ENCODE measurements at regions not wholly inside any gene's neighbourhood (a gene's known extent, or its start where the extent isn't known, plus 50 kb on each side); places are given as distances from the start of the nearest gene placed in this dataset.

GRCh38 chr10:28186461-28186860, 116.4 kb downstream of the MPP7 start:
- TF ChIP-seq CTCF (conservative IDR thresholded peaks at IDR 0.05; ENCODE audit: low read depth): no peak
- CTCF ChIA-PET: no interaction called here
- H3K27ac ChIP-seq: no peak overlapping the region
- DNase-seq (ENCODE audit: low spot score): no peak
- POLR2A ChIA-PET (ENCODE audit: low non-redundant PET): no interaction called here

- no peak for TF ChIP-seq CTCF (conservative IDR thresholded peaks at IDR 0.05; ENCODE audit: low read depth)
- CTCF ChIA-PET: no interaction called here
- POLR2A ChIA-PET (ENCODE audit: low non-redundant PET): no interaction called here
- H3K27ac ChIP-seq: no peak overlapping the region
- DNase-seq (ENCODE audit: low spot score): no peak
Observed at GRCh38 chr10:28184810-28185209, 118.1 kb downstream of the MPP7 start.

GRCh38 chr10:28181478-28182096, 121.3 kb downstream of the MPP7 start:
- no peak overlapping the region for H3K27ac ChIP-seq
- TF ChIP-seq CTCF (conservative IDR thresholded peaks at IDR 0.05; ENCODE audit: low read depth): no peak
- DNase-seq (ENCODE audit: low spot score): no peak
- POLR2A ChIA-PET (ENCODE audit: low non-redundant PET): no interaction called here
- CTCF ChIA-PET: interaction anchor here (0.6 kb wide), 1 partner anchor 474 kb away, joined by 3 read pairs; no protein-coding TSS in a partner anchor

- no peak overlapping the region for H3K27ac ChIP-seq
- TF ChIP-seq CTCF (conservative IDR thresholded peaks at IDR 0.05; ENCODE audit: low read depth): no peak
- CTCF ChIA-PET: interaction anchor here (0.6 kb wide), 1 partner anchor 473 kb away, joined by 3 read pairs; no protein-coding TSS in a partner anchor
- no peak for DNase-seq (ENCODE audit: low spot score)
- POLR2A ChIA-PET (ENCODE audit: low non-redundant PET): no interaction called here
Observed at GRCh38 chr10:28180654-28181053, 122.2 kb downstream of the MPP7 start.

- H3K27ac ChIP-seq: no peak overlapping the region
- TF ChIP-seq CTCF (conservative IDR thresholded peaks at IDR 0.05; ENCODE audit: low read depth): peak; percentile 35
- ChIA-PET CTCF (interaction anchor here (0.5 to 1.9 kb wide), 14 partner anchors 8 to 808 kb away, joined by 3 to 5 read pairs (median 3); no protein-coding TSS in a partner anchor), POLR2A (ENCODE audit: low non-redundant PET) (no interaction called here)
- DNase-seq (ENCODE audit: low spot score): no peak
Observed at GRCh38 chr10:28179743-28180099, 123.1 kb downstream of the MPP7 start.

GRCh38 chr10:28179006-28179742, 123.7 kb downstream of the MPP7 start:
- POLR2A ChIA-PET (ENCODE audit: low non-redundant PET): no interaction called here
- peak; percentile 52 for DNase-seq (ENCODE audit: low spot score)
- no peak overlapping the region for H3K27ac ChIP-seq
- CTCF ChIA-PET: interaction anchor here (0.5 to 1.9 kb wide), 13 partner anchors 8 to 807 kb away, joined by 3 to 7 read pairs (median 3); no protein-coding TSS in a partner anchor
- TF ChIP-seq CTCF (conservative IDR thresholded peaks at IDR 0.05; ENCODE audit: low read depth): peak; percentile 75
